HCT116 (cell line): ENCODE measurements at regions not wholly inside any gene's neighbourhood (a gene's known extent, or its start where the extent isn't known, plus 50 kb on each side); places are given as distances from the start of the nearest gene placed in this dataset.

Experiments used
- ATAC-seq: fragments of 200-7000 bp; cut with Tn5 transposase; 2 replicates; pipeline ENCODE4 v1.9.1; 2020; ENCODE audit warnings: mild to moderate bottlenecking, moderate library complexity
- BruUV-seq: library from RNA; stranded (reverse); fragments of 400-500 nt; replicated peaks from 2 replicates; lab custom pipeline; 2021; lab: Mats Ljungman, UMichigan
- CTCF ChIA-PET: fragments of 300-600 bp; sonication (Branson Sonifier 250); formaldehyde crosslinking; loops from one replicate; lab custom pipeline; 2021; ENCODE audit warnings: antibody characterized with exemption; lab: Charles Lee
- POLR2A ChIA-PET: fragments of 300-600, 350-600 bp; sonication (Branson Sonifier 250); formaldehyde crosslinking; loops from one replicate; lab custom pipeline; 2021; ENCODE audit warnings: antibody characterized with exemption; lab: Charles Lee
- RAD21 ChIA-PET, 2 experiments: fragments of 300-600 bp; sonication (Branson Sonifier 250); formaldehyde crosslinking; loops; one replicate each; lab custom pipeline; 2023; ENCODE audit warnings: low total read pairs in 2 of 2; ENCODE audit not compliant: uncharacterized antibody in 2 of 2, unreplicated experiment in 2 of 2, low non-redundant PET in 1 of 2; lab: Charles Lee
- DNase-seq: peaks from one replicate; pipeline ENCODE4 v3.0.0-alpha.2; 2010; ENCODE audit warnings: low read depth, low spot score
- H2AFZ ChIP-seq: fragments of 200-600 bp; shearing (Covaris generic), sonication (generic); 2 replicates; pipeline ENCODE4 v1.6.1; 2017; ENCODE audit warnings: low read depth, mixed run types, mixed read lengths, antibody characterized with exemption, low read length; ENCODE audit not compliant: poor library complexity, severe bottlenecking
- H3K27ac ChIP-seq: 2 replicates; pipeline ENCODE4 v1.5.1; 2012; ENCODE audit warnings: low read depth, low read length
- H3K27me3 ChIP-seq: fragments of 200-600 bp; sonication (generic); 2 replicates; pipeline ENCODE4 v1.6.1; 2016; ENCODE audit warnings: mixed run types, low read length, mixed read lengths; ENCODE audit not compliant: insufficient read depth
- H3K36me3 ChIP-seq, 2 experiments: fragments of 200-500 bp in 1 of 2; fragments of 200-600 bp in 1 of 2; sonication (Bioruptor generic) in 1 of 2; sonication (generic) in 1 of 2; 2 replicates each; pipeline versions ENCODE4 v1.5.1 to v1.6.1; 2014 to 2016; ENCODE audit warnings: low read length in 2 of 2, inconsistent platforms in 1 of 2, mixed read lengths in 1 of 2, mixed run types in 1 of 2; ENCODE audit not compliant: insufficient read depth in 2 of 2, control insufficient read depth in 1 of 2
- H3K4me1 ChIP-seq, 2 experiments: fragments of 200-600 bp in 1 of 2; sonication (generic) in 1 of 2; 2 replicates each; pipeline versions ENCODE4 v1.5.1 to v1.6.1; 2012 to 2017; ENCODE audit warnings: low read length in 2 of 2, inconsistent platforms in 1 of 2, mild to moderate bottlenecking in 1 of 2, mixed read lengths in 1 of 2, mixed run types in 1 of 2, moderate library complexity in 1 of 2; ENCODE audit not compliant: insufficient read depth in 2 of 2, control insufficient read depth in 1 of 2
- H3K4me2 ChIP-seq: fragments of 200-600 bp; sonication (generic); 2 replicates; pipeline ENCODE4 v1.6.1; 2017; ENCODE audit warnings: mixed run types, low read length, mixed read lengths
- H3K4me3 ChIP-seq, 2 experiments: fragments of 200-600 bp in 1 of 2; sonication (generic) in 1 of 2; replicated peaks in 1 of 2; 2 replicates each; pipeline ENCODE4 v1.5.1; 2011 to 2016; ENCODE audit warnings: low read length in 2 of 2, control low read depth in 1 of 2, low read depth in 1 of 2, mild to moderate bottlenecking in 1 of 2, mixed read lengths in 1 of 2, mixed run types in 1 of 2
- H3K79me2 ChIP-seq: fragments of 200-600 bp; sonication (generic); 2 replicates; pipeline ENCODE4 v1.6.1; 2017; ENCODE audit warnings: mild to moderate bottlenecking, mixed run types, low read length, moderate library complexity, mixed read lengths; ENCODE audit not compliant: insufficient read depth
- H3K9ac ChIP-seq: fragments of 200-600 bp; sonication (generic); 2 replicates; pipeline ENCODE4 v1.6.1; 2016; ENCODE audit warnings: low read length, mixed read lengths
- H3K9me2 ChIP-seq: fragments of 200-600 bp; sonication (generic), shearing (Covaris generic); 2 replicates; pipeline ENCODE4 v1.6.1; 2017; ENCODE audit warnings: mixed run types, mild to moderate bottlenecking, moderate library complexity; ENCODE audit not compliant: insufficient read depth
- H3K9me3 ChIP-seq, 2 experiments: fragments of 200-500 bp in 1 of 2; fragments of 200-600 bp in 1 of 2; sonication (Bioruptor generic) in 1 of 2; sonication (generic) in 1 of 2; 2 replicates each; pipeline ENCODE4 v1.6.1; 2014 to 2017; ENCODE audit warnings: low read length in 2 of 2, mixed read lengths in 2 of 2, inconsistent platforms in 1 of 2, low read depth in 1 of 2, mild to moderate bottlenecking in 1 of 2, mixed run types in 1 of 2, moderate library complexity in 1 of 2; ENCODE audit not compliant: control insufficient read depth in 1 of 2, insufficient read depth in 1 of 2
- H4K20me1 ChIP-seq: fragments of 200-600 bp; sonication (generic), shearing (Covaris generic); 2 replicates; pipeline ENCODE4 v1.6.1; 2017; ENCODE audit warnings: mixed run types, mild to moderate bottlenecking, moderate library complexity; ENCODE audit not compliant: insufficient read depth
- CBX3 ChIP-seq: IDR thresholded peaks from 2 replicates; pipeline ENCODE4 v1.6.1; 2012; ENCODE audit warnings: low read depth
- CEBPB ChIP-seq: IDR thresholded peaks from 2 replicates; pipeline ENCODE4 v1.6.1; 2012; ENCODE audit warnings: low read depth
- EZH2 ChIP-seq: fragments of 200-600 bp; sonication (generic); IDR thresholded peaks from 2 replicates; pipeline ENCODE4 v1.6.1; 2017; ENCODE audit warnings: antibody characterized with exemption, mixed run types
- FOSL1 ChIP-seq: IDR thresholded peaks from 2 replicates; pipeline ENCODE4 v1.6.1; 2012; ENCODE audit warnings: low read depth
- POLR2A ChIP-seq: IDR thresholded peaks from 2 replicates; pipeline ENCODE4 v1.7.0; 2011; ENCODE audit warnings: borderline replicate concordance; ENCODE audit not compliant: insufficient read depth, insufficient read length; ENCODE audit errors: extremely low read depth
- POLR2AphosphoS5 ChIP-seq: IDR thresholded peaks from 2 replicates; pipeline ENCODE4 v1.6.1; 2011; ENCODE audit warnings: mild to moderate bottlenecking, low read depth, low read length, moderate library complexity
- RAD21 ChIP-seq: IDR thresholded peaks from 2 replicates; pipeline ENCODE4 v1.6.1; 2012; ENCODE audit warnings: low read depth, mild to moderate bottlenecking
- SP1 ChIP-seq: IDR thresholded peaks from 2 replicates; pipeline ENCODE4 v1.6.1; 2012; ENCODE audit warnings: low read depth
- ZNF274 ChIP-seq: fragments of 200-500 bp; sonication (Bioruptor generic); IDR thresholded peaks from 2 replicates; pipeline ENCODE4 v1.6.1; 2014; ENCODE audit warnings: mild to moderate bottlenecking, low read depth, low read length, inconsistent platforms
- intact Hi-C: fragments of 100-400 bp; cut with micrococcal nuclease; formaldehyde crosslinking; loops from 2 replicates; pipeline ENCODE4 v1.10.0; 2022
- TF ChIP-seq, protein P1 (sequence below): IDR thresholded peaks from 2 replicates; pipeline ENCODE4 v1.6.1; 2012
- TF ChIP-seq, protein P2 (sequence below): IDR thresholded peaks from 2 replicates; pipeline ENCODE4 v1.6.1; 2012; ENCODE audit warnings: low read depth
- TF ChIP-seq, protein P3 (sequence below): IDR thresholded peaks from 2 replicates; pipeline ENCODE4 v1.6.1; 2011; ENCODE audit warnings: mild to moderate bottlenecking, low read length, moderate library complexity; ENCODE audit not compliant: insufficient replicate concordance; ENCODE audit errors: extremely low read depth

DNA sequence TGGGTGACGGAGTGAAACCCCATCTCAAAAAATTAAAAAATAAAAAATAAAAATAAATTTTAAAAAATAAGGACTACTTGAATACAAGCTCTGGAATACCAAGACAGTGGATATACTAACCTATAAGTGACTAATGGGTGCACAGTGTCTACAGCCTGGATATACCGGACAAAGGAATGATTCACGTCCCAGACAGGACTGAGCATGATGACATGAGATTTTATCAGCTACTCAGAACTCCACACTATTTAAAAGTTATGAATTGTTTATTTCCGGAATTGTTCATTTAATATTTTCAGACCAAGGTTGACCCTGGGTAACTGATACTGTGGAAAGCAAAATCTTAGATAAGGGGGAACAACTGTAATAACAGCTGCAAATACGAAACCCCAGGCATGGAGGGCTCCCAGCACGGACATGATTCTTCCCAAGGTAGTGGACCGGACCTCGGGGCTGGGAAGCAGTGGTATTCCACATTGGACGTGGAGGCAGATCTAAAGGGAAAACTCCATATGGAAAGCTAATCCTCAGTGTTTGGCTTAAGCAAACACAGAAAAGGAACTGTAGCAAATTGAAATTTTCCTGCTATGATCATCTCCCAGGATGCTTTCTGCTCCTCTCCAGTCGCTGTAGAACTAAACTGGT lies 102.6 kb upstream of the TSHZ3 start (continued):
- TF ChIP-seq FOSL1 (no peak), CEBPB (no peak), POLR2AphosphoS5 (no peak), RAD21 (no peak), ZNF274 (no peak), SP1 (no peak)
- TF ChIP-seq, protein P1, sequence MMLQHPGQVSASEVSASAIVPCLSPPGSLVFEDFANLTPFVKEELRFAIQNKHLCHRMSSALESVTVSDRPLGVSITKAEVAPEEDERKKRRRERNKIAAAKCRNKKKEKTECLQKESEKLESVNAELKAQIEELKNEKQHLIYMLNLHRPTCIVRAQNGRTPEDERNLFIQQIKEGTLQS, result no peak
- TF ChIP-seq, protein P2, sequence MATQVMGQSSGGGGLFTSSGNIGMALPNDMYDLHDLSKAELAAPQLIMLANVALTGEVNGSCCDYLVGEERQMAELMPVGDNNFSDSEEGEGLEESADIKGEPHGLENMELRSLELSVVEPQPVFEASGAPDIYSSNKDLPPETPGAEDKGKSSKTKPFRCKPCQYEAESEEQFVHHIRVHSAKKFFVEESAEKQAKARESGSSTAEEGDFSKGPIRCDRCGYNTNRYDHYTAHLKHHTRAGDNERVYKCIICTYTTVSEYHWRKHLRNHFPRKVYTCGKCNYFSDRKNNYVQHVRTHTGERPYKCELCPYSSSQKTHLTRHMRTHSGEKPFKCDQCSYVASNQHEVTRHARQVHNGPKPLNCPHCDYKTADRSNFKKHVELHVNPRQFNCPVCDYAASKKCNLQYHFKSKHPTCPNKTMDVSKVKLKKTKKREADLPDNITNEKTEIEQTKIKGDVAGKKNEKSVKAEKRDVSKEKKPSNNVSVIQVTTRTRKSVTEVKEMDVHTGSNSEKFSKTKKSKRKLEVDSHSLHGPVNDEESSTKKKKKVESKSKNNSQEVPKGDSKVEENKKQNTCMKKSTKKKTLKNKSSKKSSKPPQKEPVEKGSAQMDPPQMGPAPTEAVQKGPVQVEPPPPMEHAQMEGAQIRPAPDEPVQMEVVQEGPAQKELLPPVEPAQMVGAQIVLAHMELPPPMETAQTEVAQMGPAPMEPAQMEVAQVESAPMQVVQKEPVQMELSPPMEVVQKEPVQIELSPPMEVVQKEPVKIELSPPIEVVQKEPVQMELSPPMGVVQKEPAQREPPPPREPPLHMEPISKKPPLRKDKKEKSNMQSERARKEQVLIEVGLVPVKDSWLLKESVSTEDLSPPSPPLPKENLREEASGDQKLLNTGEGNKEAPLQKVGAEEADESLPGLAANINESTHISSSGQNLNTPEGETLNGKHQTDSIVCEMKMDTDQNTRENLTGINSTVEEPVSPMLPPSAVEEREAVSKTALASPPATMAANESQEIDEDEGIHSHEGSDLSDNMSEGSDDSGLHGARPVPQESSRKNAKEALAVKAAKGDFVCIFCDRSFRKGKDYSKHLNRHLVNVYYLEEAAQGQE, result no peak

DNA sequence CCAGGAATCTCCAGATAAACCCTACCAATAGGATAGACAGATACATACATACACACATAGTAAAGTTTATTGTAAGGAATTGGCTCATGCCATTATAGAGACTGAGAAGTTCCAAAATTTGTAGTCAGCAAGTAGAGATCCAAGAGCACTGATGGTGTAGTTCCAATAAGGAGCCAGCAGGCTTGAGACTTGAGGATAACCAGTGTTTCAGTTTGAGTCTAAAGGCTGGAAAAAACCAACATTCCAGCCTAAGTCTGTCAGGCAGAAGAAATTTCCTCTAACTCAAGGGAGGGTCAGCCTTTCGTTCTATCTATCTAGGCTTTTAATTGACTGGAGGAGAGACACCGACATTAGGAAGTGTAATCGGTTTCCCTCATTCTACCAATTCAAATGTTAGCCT lies 110.2 kb upstream of the TSHZ3 start:
- POLR2A ChIA-PET, result no interaction called here
- ATAC-seq, result no peak
- peaks cover 11 to 13% of the 10 kb centered on the region in 2 experiments; a peak in 3 of 4 replicates for H3K9me3 ChIP-seq

More for the DNA sequence above, 110.2 kb upstream of the TSHZ3 start:
- no peak overlapping the region for H3K4me2 ChIP-seq
- H3K36me3 ChIP-seq, result no peaks in the 10 kb centered on the region
- TF ChIP-seq, protein P3, sequence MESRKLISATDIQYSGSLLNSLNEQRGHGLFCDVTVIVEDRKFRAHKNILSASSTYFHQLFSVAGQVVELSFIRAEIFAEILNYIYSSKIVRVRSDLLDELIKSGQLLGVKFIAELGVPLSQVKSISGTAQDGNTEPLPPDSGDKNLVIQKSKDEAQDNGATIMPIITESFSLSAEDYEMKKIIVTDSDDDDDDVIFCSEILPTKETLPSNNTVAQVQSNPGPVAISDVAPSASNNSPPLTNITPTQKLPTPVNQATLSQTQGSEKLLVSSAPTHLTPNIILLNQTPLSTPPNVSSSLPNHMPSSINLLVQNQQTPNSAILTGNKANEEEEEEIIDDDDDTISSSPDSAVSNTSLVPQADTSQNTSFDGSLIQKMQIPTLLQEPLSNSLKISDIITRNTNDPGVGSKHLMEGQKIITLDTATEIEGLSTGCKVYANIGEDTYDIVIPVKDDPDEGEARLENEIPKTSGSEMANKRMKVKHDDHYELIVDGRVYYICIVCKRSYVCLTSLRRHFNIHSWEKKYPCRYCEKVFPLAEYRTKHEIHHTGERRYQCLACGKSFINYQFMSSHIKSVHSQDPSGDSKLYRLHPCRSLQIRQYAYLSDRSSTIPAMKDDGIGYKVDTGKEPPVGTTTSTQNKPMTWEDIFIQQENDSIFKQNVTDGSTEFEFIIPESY, result no peak
- no peak for TF ChIP-seq POLR2A
- no peak for TF ChIP-seq CBX3
- no peak for TF ChIP-seq FOSL1
- TF ChIP-seq EZH2, result no peak
- H3K9ac ChIP-seq, result no peak overlapping the region
- intact Hi-C loops, result no loop called here
- ChIA-PET CTCF (no interaction called here), RAD21 (no interaction called here)
- H3K4me1 ChIP-seq, result no peaks in the 10 kb centered on the region
- H3K79me2 ChIP-seq, result no peaks in the 10 kb centered on the region
- no peak overlapping the region for H3K27ac ChIP-seq
- H3K27me3 ChIP-seq, result no peaks in the 10 kb centered on the region
- H3K4me3 ChIP-seq, result no peak overlapping the region
- H2AFZ ChIP-seq, result no peak overlapping the region
- DNase-seq, result no peak
- H4K20me1 ChIP-seq, result no peaks in the 10 kb centered on the region
- BruUV-seq, result no TSS peak
- H3K9me2 ChIP-seq, result no peaks in the 10 kb centered on the region
